Activated B cell treated with CpG ODN at 0.5 μM for 24 hours (primary cell): ENCODE measurements at regions not wholly inside any gene's neighbourhood (a gene's known extent, or its start where the extent isn't known, plus 50 kb on each side); places are given as distances from the start of the nearest gene placed in this dataset.
A peak's percentile ranks its signal among the peaks of the same experiment; 100 is the strongest.
"Not testable (repeated sequence)": the region's sequence is repeated elsewhere in the genome, so short reads cannot be mapped to it uniquely, and the experiment has no call there.

Experiments used
- ATAC-seq: fragments of 200-7000 bp; cut with Tn5 transposase; one replicate; pipeline ENCODE4 v1.10.0; 2021; ENCODE audit warnings: low read depth, mild to moderate bottlenecking, moderate library complexity
- CTCF ChIA-PET: fragments of 350-600 bp; sonication (Branson Sonifier 250); formaldehyde crosslinking; loops from one replicate; lab custom pipeline; 2021; ENCODE audit warnings: antibody characterized with exemption; lab: Charles Lee
- POLR2A ChIA-PET: fragments of 350-600 bp; sonication (Branson Sonifier 250); formaldehyde crosslinking; loops from one replicate; lab custom pipeline; 2021; ENCODE audit warnings: antibody characterized with exemption; lab: Charles Lee
- DNase-seq: peaks from one replicate; pipeline ENCODE4 v3.0.0; 2022
- H3K27ac Mint-ChIP-seq: one replicate; pipeline ENCODE4 v1.8.0; 2020; ENCODE audit warnings: mixed read lengths
- H3K27me3 Mint-ChIP-seq: one replicate; pipeline ENCODE4 v1.8.0; 2021; ENCODE audit warnings: mixed read lengths
- H3K36me3 Mint-ChIP-seq: one replicate; pipeline ENCODE4 v1.8.0; 2021; ENCODE audit warnings: low read depth, mixed read lengths
- H3K4me1 Mint-ChIP-seq: one replicate; pipeline ENCODE4 v1.8.0; 2021; ENCODE audit warnings: mixed read lengths
- H3K4me3 Mint-ChIP-seq: one replicate; pipeline ENCODE4 v1.8.0; 2020; ENCODE audit warnings: mild to moderate bottlenecking, mixed read lengths
- H3K9me3 Mint-ChIP-seq: one replicate; pipeline ENCODE4 v1.8.0; 2020; ENCODE audit warnings: mixed read lengths
- CTCF ChIP-seq: fragments of 200-600 bp; IDR thresholded peaks from one replicate; pipeline ENCODE4 v1.8.0; 2022; ENCODE audit warnings: antibody characterized with exemption, mild to moderate bottlenecking
- intact Hi-C: fragments of 100-400 bp; cut with micrococcal nuclease; formaldehyde crosslinking; loops from one replicate; pipeline ENCODE4 v1.15.1; 2024

DNA sequence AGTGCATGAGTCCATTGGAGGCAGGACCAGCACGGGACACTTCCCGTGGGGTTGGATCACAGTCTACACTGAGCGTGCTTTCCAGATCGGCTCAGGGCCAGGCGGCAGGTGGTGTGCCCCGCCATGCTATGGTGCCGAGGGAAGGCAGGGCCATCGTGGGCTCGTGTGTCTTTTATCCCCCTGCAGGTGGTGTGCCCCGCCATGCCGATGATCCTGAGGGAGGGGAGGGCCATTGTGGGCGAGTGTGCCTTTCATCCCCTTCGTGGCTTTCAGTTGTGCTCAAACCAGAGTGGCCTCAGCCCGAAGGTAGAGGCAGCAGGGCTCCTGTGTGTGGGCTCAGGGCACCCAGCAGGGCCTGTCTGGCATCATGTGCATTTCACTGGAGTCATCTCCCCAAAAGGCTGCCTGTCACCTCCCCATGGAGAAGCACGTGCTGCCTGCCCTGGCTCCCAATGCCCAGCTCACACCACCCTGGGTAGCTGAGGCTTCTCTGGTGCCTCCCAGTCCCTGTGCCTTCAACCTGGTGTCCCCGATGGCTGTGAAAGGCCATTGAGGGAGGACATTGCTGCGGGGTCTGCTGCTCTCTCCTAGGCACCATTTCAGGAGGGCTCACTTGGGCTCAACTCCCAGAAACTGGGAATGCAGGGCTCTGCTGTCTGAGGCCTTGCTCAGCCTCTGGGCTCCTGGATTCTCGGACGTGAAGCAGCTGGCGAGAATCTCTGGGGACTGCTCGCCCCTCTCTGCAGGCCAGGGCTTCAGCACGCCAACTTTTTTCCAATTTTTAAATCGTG, 207.6 kb downstream of the NPIPB11 start:
- H3K27ac Mint-ChIP-seq, result no peak overlapping the region
- no peak for TF ChIP-seq CTCF

DNA sequence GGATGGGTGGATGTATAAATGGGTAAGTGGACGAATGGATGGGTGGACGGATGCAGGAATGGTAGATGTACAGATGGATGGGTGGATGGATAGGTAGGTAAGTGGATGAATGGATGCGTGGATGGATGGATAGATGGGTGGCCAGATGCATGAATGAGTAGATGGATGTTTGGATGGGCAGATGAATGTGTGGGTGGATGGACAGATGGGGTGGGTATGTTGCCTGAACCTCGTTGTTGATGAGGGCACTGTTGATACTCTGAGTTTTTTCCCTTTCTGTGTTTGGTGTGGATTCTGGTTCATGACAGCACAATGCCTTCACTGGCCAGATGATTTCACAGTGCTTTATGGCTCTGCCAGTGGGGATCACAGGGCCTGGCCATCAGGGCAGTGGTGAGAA, 208.3 kb downstream of the NPIPB11 start:
- POLR2A ChIA-PET, result no interaction called here
- no peak overlapping the region for H3K4me3 Mint-ChIP-seq
- DNase-seq (no peak), ATAC-seq (no peak)
- no peaks in the 10 kb centered on the region for H3K9me3 Mint-ChIP-seq
- CTCF ChIA-PET, result no interaction called here
- no peaks in the 10 kb centered on the region for H3K4me1 Mint-ChIP-seq
- no peaks in the 10 kb centered on the region for H3K27me3 Mint-ChIP-seq
- no peak overlapping the region for H3K27ac Mint-ChIP-seq
- peaks cover 6% of the 10 kb centered on the region for H3K36me3 Mint-ChIP-seq
- intact Hi-C loops, result no loop called here
- no peak for TF ChIP-seq CTCF

More for the DNA sequence above, 207.6 kb downstream of the NPIPB11 start:
- DNase-seq (peak; percentile 8), ATAC-seq (no peak)
- Mint-ChIP-seq H3K36me3 (peaks cover 6% of the 10 kb centered on the region), H3K4me1 (no peaks in the 10 kb centered on the region), H3K9me3 (no peaks in the 10 kb centered on the region), H3K4me3 (no peak overlapping the region), H3K27me3 (no peaks in the 10 kb centered on the region)
- POLR2A ChIA-PET, result no interaction called here
- CTCF ChIA-PET, result no interaction called here
- intact Hi-C loops, result no loop called here

- H3K27ac Mint-ChIP-seq, H3K36me3 Mint-ChIP-seq, H3K4me1 Mint-ChIP-seq, H3K9me3 Mint-ChIP-seq, intact Hi-C loops, POLR2A ChIA-PET, H3K4me3 Mint-ChIP-seq, DNase-seq, ATAC-seq, H3K27me3 Mint-ChIP-seq, CTCF ChIA-PET: not testable (repeated sequence)
Measured at GRCh38 chr16:29197494-29198100, 208.9 kb downstream of the NPIPB11 start.

DNA sequence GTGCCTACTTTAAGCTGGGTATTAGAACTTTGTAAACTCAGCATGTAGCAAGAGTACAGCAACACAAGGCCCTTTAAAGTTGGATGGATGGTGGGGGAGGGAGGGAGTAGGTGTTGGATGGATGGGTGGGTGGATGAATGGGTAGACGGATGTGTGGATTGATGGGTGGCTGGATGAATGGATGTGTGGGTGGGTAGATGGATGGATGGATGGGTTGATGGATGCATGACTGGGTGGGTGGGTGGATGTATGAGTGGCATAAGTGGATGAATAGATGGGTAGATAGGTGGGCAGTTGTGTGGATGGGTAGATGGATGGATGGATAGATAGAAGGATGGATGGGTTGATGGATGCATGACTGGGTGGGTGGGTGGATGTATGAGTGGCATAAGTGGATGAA, 209.8 kb downstream of the NPIPB11 start:
- H3K36me3 Mint-ChIP-seq, intact Hi-C loops: not testable (repeated sequence)

GRCh38 chr16:29195116-29195872, 210.4 kb downstream of the LAT start:
- H3K27me3 Mint-ChIP-seq, DNase-seq, H3K4me1 Mint-ChIP-seq, H3K9me3 Mint-ChIP-seq, ATAC-seq, CTCF ChIA-PET, H3K27ac Mint-ChIP-seq, H3K36me3 Mint-ChIP-seq, intact Hi-C loops, H3K4me3 Mint-ChIP-seq: not testable (repeated sequence)
- POLR2A ChIA-PET, result interaction anchor here (0.6 kb wide), 1 partner anchor 211 kb away, joined by 4 read pairs; the partner anchor contains the start of gene LAT

More for the DNA sequence above, 209.8 kb downstream of the NPIPB11 start:
- POLR2A ChIA-PET, H3K4me1 Mint-ChIP-seq, H3K9me3 Mint-ChIP-seq, H3K4me3 Mint-ChIP-seq, H3K27ac Mint-ChIP-seq, H3K27me3 Mint-ChIP-seq, ATAC-seq, DNase-seq, CTCF ChIA-PET: not testable (repeated sequence)

- ATAC-seq, H3K4me3 Mint-ChIP-seq, H3K4me1 Mint-ChIP-seq, intact Hi-C loops, CTCF ChIA-PET, POLR2A ChIA-PET, H3K36me3 Mint-ChIP-seq, H3K27ac Mint-ChIP-seq, H3K27me3 Mint-ChIP-seq, H3K9me3 Mint-ChIP-seq: not testable (repeated sequence)
- DNase-seq, result peak; percentile 0
Measured at GRCh38 chr16:29194185-29194844, 209.5 kb downstream of the LAT start.

- H3K36me3 Mint-ChIP-seq, CTCF ChIA-PET, ATAC-seq, POLR2A ChIA-PET, H3K9me3 Mint-ChIP-seq, H3K4me3 Mint-ChIP-seq, DNase-seq, H3K4me1 Mint-ChIP-seq, intact Hi-C loops, H3K27me3 Mint-ChIP-seq, H3K27ac Mint-ChIP-seq: not testable (repeated sequence)
Measured at GRCh38 chr16:29193634-29194033, 208.8 kb downstream of the LAT start.

GRCh38 chr16:29193248-29193574, 208.4 kb downstream of the LAT start:
- H3K36me3 Mint-ChIP-seq, H3K9me3 Mint-ChIP-seq, H3K4me1 Mint-ChIP-seq, intact Hi-C loops, DNase-seq, H3K27ac Mint-ChIP-seq, ATAC-seq, H3K27me3 Mint-ChIP-seq, POLR2A ChIA-PET, H3K4me3 Mint-ChIP-seq, CTCF ChIA-PET: not testable (repeated sequence)
